ENCODE measurements at regions not wholly inside any gene's neighbourhood (a gene's known extent, or its start where the extent isn't known, plus 50 kb on each side); places are given as distances from the start of the nearest gene placed in this dataset.
"Not testable (repeated sequence)": the region's sequence is repeated elsewhere in the genome, so short reads cannot be mapped to it uniquely, and the experiment has no call there.

- H2AFZ ChIP-seq (ENCODE audit: low read depth); H3K9me3 ChIP-seq; H3K4me2 ChIP-seq; CTCF ChIA-PET; H3K4me3 ChIP-seq (ENCODE audit: low read depth in 2 of 2, low read length in 1 of 2); H4K20me1 ChIP-seq (ENCODE audit: insufficient read depth); H3F3A ChIP-seq (replicated peaks; ENCODE audit: insufficient read depth); H3K4me1 ChIP-seq (ENCODE audit: control insufficient read depth in 1 of 2, insufficient read depth in 2 of 2, low read depth in 1 of 2, low read length in 1 of 2); H3K36me3 ChIP-seq (replicated peaks in 1 of 2; ENCODE audit: control insufficient read depth in 1 of 2, insufficient read depth in 2 of 2, low read length in 1 of 2); H3K79me2 ChIP-seq (ENCODE audit: insufficient read depth); POLR2A ChIA-PET; H3K9ac ChIP-seq; H3K9me2 ChIP-seq; DNase-seq; H3K27me3 ChIP-seq (ENCODE audit: insufficient read depth); H3K27ac ChIP-seq (ENCODE audit: low read depth in 2 of 2, low read length in 1 of 2): not testable (repeated sequence)
- WGBS (ENCODE audit: low lambda C conversion rate): 88% methylated on average over 6 of the region's 6 CpGs
Observed at GRCh38 chr4:118494437-118494836, 141.6 kb upstream of the PRSS12 start.

GRCh38 chr4:118502967-118503366 lies 150.2 kb upstream of the PRSS12 start:
- H3K9me2 ChIP-seq; CTCF ChIA-PET; H3K4me3 ChIP-seq (ENCODE audit: low read depth in 2 of 2, low read length in 1 of 2); H3K4me2 ChIP-seq; H3K27me3 ChIP-seq (ENCODE audit: insufficient read depth); H3K9me3 ChIP-seq; H3K79me2 ChIP-seq (ENCODE audit: insufficient read depth); H4K20me1 ChIP-seq (ENCODE audit: insufficient read depth); H3K4me1 ChIP-seq (ENCODE audit: control insufficient read depth in 1 of 2, insufficient read depth in 2 of 2, low read depth in 1 of 2, low read length in 1 of 2); POLR2A ChIA-PET; H3K27ac ChIP-seq (ENCODE audit: low read depth in 2 of 2, low read length in 1 of 2); H3F3A ChIP-seq (replicated peaks; ENCODE audit: insufficient read depth); H2AFZ ChIP-seq (ENCODE audit: low read depth); H3K9ac ChIP-seq; DNase-seq; H3K36me3 ChIP-seq (replicated peaks in 1 of 2; ENCODE audit: control insufficient read depth in 1 of 2, insufficient read depth in 2 of 2, low read length in 1 of 2): not testable (repeated sequence)
- WGBS (ENCODE audit: low lambda C conversion rate): 90% methylated on average over 5 of the region's 5 CpGs

DNA sequence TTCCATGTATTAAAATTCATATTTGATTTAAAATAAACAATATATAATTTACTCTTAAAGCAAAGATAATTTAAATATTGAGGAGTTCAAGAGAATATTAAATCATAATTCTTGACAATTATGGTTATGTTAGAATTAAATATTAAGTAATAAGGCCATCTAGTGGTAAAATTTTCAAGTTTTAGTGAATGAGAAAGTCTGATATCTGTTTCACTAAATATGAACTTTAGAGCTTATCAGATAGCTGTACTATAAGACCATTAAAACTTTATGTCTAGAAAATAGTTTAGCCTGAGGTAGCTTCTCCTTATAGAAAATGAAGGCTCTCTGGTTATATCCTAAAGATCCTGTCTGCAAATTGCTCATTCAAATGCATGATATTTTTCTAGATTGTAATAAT lies 152.1 kb upstream of the PRSS12 start:
- H3K9me2 ChIP-seq; H3K4me1 ChIP-seq (ENCODE audit: control insufficient read depth in 1 of 2, insufficient read depth in 2 of 2, low read depth in 1 of 2, low read length in 1 of 2); POLR2A ChIA-PET; H4K20me1 ChIP-seq (ENCODE audit: insufficient read depth); H3K36me3 ChIP-seq (replicated peaks in 1 of 2; ENCODE audit: control insufficient read depth in 1 of 2, insufficient read depth in 2 of 2, low read length in 1 of 2); H2AFZ ChIP-seq (ENCODE audit: low read depth); H3K9ac ChIP-seq; H3F3A ChIP-seq (replicated peaks; ENCODE audit: insufficient read depth); H3K9me3 ChIP-seq; H3K79me2 ChIP-seq (ENCODE audit: insufficient read depth); DNase-seq; H3K4me2 ChIP-seq; H3K27me3 ChIP-seq (ENCODE audit: insufficient read depth); H3K27ac ChIP-seq (ENCODE audit: low read depth in 2 of 2, low read length in 1 of 2); H3K4me3 ChIP-seq (ENCODE audit: low read depth in 2 of 2, low read length in 1 of 2): not testable (repeated sequence)
- TF ChIP-seq CTCF (IDR thresholded peaks at IDR 0.05): peak; percentile 49
- CTCF ChIA-PET: interaction anchor here (0.7 kb wide), 2 partner anchors 89 to 151 kb away, joined by 3 read pairs; no protein-coding TSS in a partner anchor

DNA sequence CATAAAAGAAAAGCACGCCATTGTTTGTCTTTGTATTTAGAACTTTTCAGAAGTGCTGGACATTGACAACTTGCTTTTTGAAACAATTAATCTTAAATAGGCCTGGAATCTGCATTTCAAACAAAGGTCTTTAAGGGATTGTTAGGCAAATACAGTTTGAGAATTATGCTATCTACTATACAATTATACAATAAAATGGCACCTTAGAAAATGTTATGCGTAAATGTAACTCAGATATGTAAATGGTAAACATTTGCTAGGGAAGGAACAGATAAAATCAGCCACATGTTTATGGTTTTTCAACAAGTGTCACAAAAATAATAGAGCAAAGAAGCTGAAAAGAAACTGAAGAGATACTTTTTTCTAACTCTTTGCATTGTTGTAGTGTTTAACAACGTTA lies 152.7 kb upstream of the PRSS12 start:
- H3K27ac ChIP-seq (ENCODE audit: low read depth in 2 of 2, low read length in 1 of 2); H3K4me3 ChIP-seq (ENCODE audit: low read depth in 2 of 2, low read length in 1 of 2); H4K20me1 ChIP-seq (ENCODE audit: insufficient read depth); POLR2A ChIA-PET; H3K4me2 ChIP-seq; H2AFZ ChIP-seq (ENCODE audit: low read depth); H3K9me2 ChIP-seq; H3K9ac ChIP-seq; H3K4me1 ChIP-seq (ENCODE audit: control insufficient read depth in 1 of 2, insufficient read depth in 2 of 2, low read depth in 1 of 2, low read length in 1 of 2); H3K9me3 ChIP-seq; DNase-seq; H3K79me2 ChIP-seq (ENCODE audit: insufficient read depth); H3F3A ChIP-seq (replicated peaks; ENCODE audit: insufficient read depth); H3K27me3 ChIP-seq (ENCODE audit: insufficient read depth); H3K36me3 ChIP-seq (replicated peaks in 1 of 2; ENCODE audit: control insufficient read depth in 1 of 2, insufficient read depth in 2 of 2, low read length in 1 of 2): not testable (repeated sequence)
- CTCF ChIA-PET: interaction anchor here (0.7 kb wide), 2 partner anchors 90 to 152 kb away, joined by 3 read pairs; no protein-coding TSS in a partner anchor
- WGBS (ENCODE audit: low lambda C conversion rate): 82% methylated on average over 3 of the region's 3 CpGs

DNA sequence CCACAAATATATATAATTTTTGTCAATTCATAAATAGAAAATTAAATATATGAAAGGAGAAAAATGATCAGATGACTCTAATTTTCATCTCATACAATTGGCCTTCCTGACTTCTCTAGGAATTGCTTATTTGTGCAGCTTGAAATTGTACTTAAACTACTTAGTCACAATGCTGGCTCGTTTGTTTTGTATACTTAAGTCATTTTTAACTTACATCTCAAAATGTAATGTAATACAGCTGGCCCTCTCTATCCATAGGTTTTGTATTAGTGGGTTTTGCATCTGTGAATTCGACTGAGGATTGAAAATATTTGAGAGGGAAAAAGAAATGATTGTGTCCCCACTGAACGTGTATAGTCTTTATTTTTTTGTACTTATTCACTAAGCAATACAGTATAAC lies 160.1 kb upstream of the PRSS12 start:
- POLR2A ChIA-PET; CTCF ChIA-PET; H3K4me1 ChIP-seq (ENCODE audit: control insufficient read depth in 1 of 2, insufficient read depth in 2 of 2, low read depth in 1 of 2, low read length in 1 of 2); H3K27ac ChIP-seq (ENCODE audit: low read depth in 2 of 2, low read length in 1 of 2); H3K9me3 ChIP-seq; H3K79me2 ChIP-seq (ENCODE audit: insufficient read depth); H3K4me2 ChIP-seq; H3K9me2 ChIP-seq; H3F3A ChIP-seq (replicated peaks; ENCODE audit: insufficient read depth); H3K27me3 ChIP-seq (ENCODE audit: insufficient read depth); H3K9ac ChIP-seq; DNase-seq; H4K20me1 ChIP-seq (ENCODE audit: insufficient read depth); H2AFZ ChIP-seq (ENCODE audit: low read depth); H3K36me3 ChIP-seq (replicated peaks in 1 of 2; ENCODE audit: control insufficient read depth in 1 of 2, insufficient read depth in 2 of 2, low read length in 1 of 2); H3K4me3 ChIP-seq (ENCODE audit: low read depth in 2 of 2, low read length in 1 of 2): not testable (repeated sequence)
- 51% methylated on average over 3 of the region's 3 CpGs for WGBS (ENCODE audit: low lambda C conversion rate)

GRCh38 chr4:118514332-118514731 lies 161.5 kb upstream of the PRSS12 start:
- H3K27me3 ChIP-seq (ENCODE audit: insufficient read depth); CTCF ChIA-PET; H2AFZ ChIP-seq (ENCODE audit: low read depth); H3K4me2 ChIP-seq; H3K9me3 ChIP-seq; POLR2A ChIA-PET; DNase-seq; H3K4me1 ChIP-seq (ENCODE audit: control insufficient read depth in 1 of 2, insufficient read depth in 2 of 2, low read depth in 1 of 2, low read length in 1 of 2); H3K4me3 ChIP-seq (ENCODE audit: low read depth in 2 of 2, low read length in 1 of 2); H3K9me2 ChIP-seq; H3K27ac ChIP-seq (ENCODE audit: low read depth in 2 of 2, low read length in 1 of 2); H3K9ac ChIP-seq; H3F3A ChIP-seq (replicated peaks; ENCODE audit: insufficient read depth); H3K79me2 ChIP-seq (ENCODE audit: insufficient read depth); H3K36me3 ChIP-seq (replicated peaks in 1 of 2; ENCODE audit: control insufficient read depth in 1 of 2, insufficient read depth in 2 of 2, low read length in 1 of 2); H4K20me1 ChIP-seq (ENCODE audit: insufficient read depth): not testable (repeated sequence)
- 95% methylated on average over 2 of the region's 3 CpGs for WGBS (ENCODE audit: low lambda C conversion rate)

Measured in SK-N-SH (cell line).